H9 (cell line): ENCODE measurements at regions not wholly inside any gene's neighbourhood (a gene's known extent, or its start where the extent isn't known, plus 50 kb on each side); places are given as distances from the start of the nearest gene placed in this dataset.
A peak's percentile ranks its signal among the peaks of the same experiment; 100 is the strongest.

Experiments used
- DNase-seq: peaks from one replicate; pipeline ENCODE4 v3.0.0-alpha.2; 2017
- H2AFZ ChIP-seq: one replicate; pipeline ENCODE4 v1.6.1; 2013; ENCODE audit warnings: mild to moderate bottlenecking, low read length, control low read depth, moderate library complexity
- H2AK5ac ChIP-seq: 2 replicates; pipeline ENCODE4 v1.6.1; 2013; ENCODE audit warnings: low read length, control low read depth, mixed read lengths; ENCODE audit not compliant: insufficient read length
- H2BK120ac ChIP-seq: one replicate; pipeline ENCODE4 v1.6.1; 2013; ENCODE audit warnings: low read depth, mild to moderate bottlenecking, low read length, control low read depth, inconsistent platforms; ENCODE audit not compliant: poor library complexity, severe bottlenecking
- H2BK12ac ChIP-seq: 2 replicates; pipeline ENCODE4 v1.6.1; 2013; ENCODE audit warnings: low read length, control low read depth, mixed read lengths, low read depth; ENCODE audit not compliant: insufficient read length
- H2BK15ac ChIP-seq: 2 replicates; pipeline ENCODE4 v1.6.1; 2013; ENCODE audit warnings: low read depth, low read length, control low read depth
- H2BK20ac ChIP-seq: one replicate; pipeline ENCODE4 v1.6.1; 2013; ENCODE audit warnings: low read depth, mild to moderate bottlenecking, low read length, control low read depth, inconsistent platforms; ENCODE audit not compliant: poor library complexity, severe bottlenecking
- H2BK5ac ChIP-seq: 2 replicates; pipeline ENCODE4 v1.6.1; 2013; ENCODE audit warnings: low read length, control low read depth, mixed read lengths; ENCODE audit not compliant: insufficient read length
- H3K14ac ChIP-seq: 2 replicates; pipeline ENCODE4 v1.6.1; 2013; ENCODE audit warnings: low read length, control low read depth; ENCODE audit not compliant: insufficient read depth
- H3K18ac ChIP-seq: 2 replicates; pipeline ENCODE4 v1.6.1; 2013; ENCODE audit warnings: low read depth, mild to moderate bottlenecking, mixed read lengths, low read length, control low read depth; ENCODE audit not compliant: insufficient read length
- H3K23ac ChIP-seq: 2 replicates; pipeline ENCODE4 v1.6.1; 2013; ENCODE audit warnings: low read length, control low read depth, mixed read lengths, low read depth; ENCODE audit not compliant: insufficient read length
- H3K23me2 ChIP-seq: 2 replicates; pipeline ENCODE4 v1.6.1; 2013; ENCODE audit warnings: low read depth, mild to moderate bottlenecking, mixed read lengths, low read length, control low read depth; ENCODE audit not compliant: insufficient read length, poor library complexity, severe bottlenecking
- H3K27ac ChIP-seq: 2 replicates; pipeline ENCODE4 v1.5.1; 2013; ENCODE audit warnings: low read length, control low read depth, mixed read lengths, low read depth; ENCODE audit not compliant: insufficient read length
- H3K27me3 ChIP-seq: 2 replicates; pipeline ENCODE4 v1.6.1; 2013; ENCODE audit warnings: low read length, control low read depth, inconsistent platforms; ENCODE audit not compliant: insufficient read depth
- H3K4ac ChIP-seq: 2 replicates; pipeline ENCODE4 v1.6.1; 2013; ENCODE audit warnings: low read depth, mild to moderate bottlenecking, control low read depth, inconsistent platforms, low read length, moderate library complexity
- H3K4me1 ChIP-seq: 2 replicates; pipeline ENCODE4 v1.6.1; 2013; ENCODE audit warnings: low read length, control low read depth, inconsistent platforms; ENCODE audit not compliant: insufficient read depth
- H3K4me2 ChIP-seq: 2 replicates; pipeline ENCODE4 v1.6.1; 2013; ENCODE audit warnings: low read length, control low read depth, mixed read lengths; ENCODE audit not compliant: insufficient read length, insufficient read depth
- H3K56ac ChIP-seq: 2 replicates; pipeline ENCODE4 v1.6.1; 2013; ENCODE audit warnings: low read depth, mild to moderate bottlenecking, mixed read lengths, low read length, control low read depth; ENCODE audit not compliant: insufficient read length
- H3K79me1 ChIP-seq: 2 replicates; pipeline ENCODE4 v1.6.1; 2013; ENCODE audit warnings: low read depth, mild to moderate bottlenecking, moderate library complexity, low read length, control low read depth, inconsistent platforms; ENCODE audit not compliant: insufficient read depth, poor library complexity, severe bottlenecking
- H3K79me2 ChIP-seq: 2 replicates; pipeline ENCODE4 v1.6.1; 2013; ENCODE audit warnings: low read length, control low read depth, inconsistent platforms; ENCODE audit not compliant: insufficient read depth
- H3K9ac ChIP-seq: 2 replicates; pipeline ENCODE4 v1.6.1; 2013; ENCODE audit warnings: low read length, control low read depth, mixed read lengths; ENCODE audit not compliant: insufficient read length; ENCODE audit errors: extremely low read depth
- H3K9me3 ChIP-seq: one replicate; pipeline ENCODE4 v1.6.1; 2013; ENCODE audit warnings: low read depth, low read length, inconsistent platforms; ENCODE audit not compliant: control insufficient read depth
- H3T11ph ChIP-seq: one replicate; pipeline ENCODE4 v1.6.1; 2013; ENCODE audit warnings: mild to moderate bottlenecking, low read length, control low read depth, inconsistent platforms
- H4K20me1 ChIP-seq: one replicate; pipeline ENCODE4 v1.6.1; 2013; ENCODE audit not compliant: control insufficient read depth, insufficient read length, insufficient read depth
- H4K5ac ChIP-seq: 2 replicates; pipeline ENCODE4 v1.6.1; 2013; ENCODE audit warnings: low read depth, mild to moderate bottlenecking, mixed read lengths, low read length, control low read depth; ENCODE audit not compliant: insufficient read length
- H4K8ac ChIP-seq: replicated peaks from 2 replicates; pipeline ENCODE4 v1.6.1; 2013; ENCODE audit warnings: low read length, control low read depth, mixed read lengths, low read depth; ENCODE audit not compliant: insufficient read length
- H4K91ac ChIP-seq: 2 replicates; pipeline ENCODE4 v1.6.1; 2013; ENCODE audit warnings: low read depth, mild to moderate bottlenecking, moderate library complexity, mixed read lengths, low read length, control low read depth; ENCODE audit not compliant: insufficient read length
- H3K27ac Mint-ChIP-seq, 3 experiments: 2 replicates in 2 of 3; 3 replicates in 1 of 3; pipeline ENCODE4 v1.8.0; 2020 to 2021; ENCODE audit warnings: mixed read lengths in 3 of 3, mild to moderate bottlenecking in 1 of 3, moderate library complexity in 1 of 3
- H3K27me3 Mint-ChIP-seq: 2 replicates; pipeline ENCODE4 v1.8.0; 2021; ENCODE audit warnings: low read depth, mild to moderate bottlenecking, moderate library complexity, mixed read lengths
- H3K36me3 Mint-ChIP-seq, 3 experiments: 2 replicates in 2 of 3; 3 replicates in 1 of 3; pipeline ENCODE4 v1.8.0; 2020 to 2021; ENCODE audit warnings: low read depth in 3 of 3, mixed read lengths in 3 of 3; ENCODE audit not compliant: insufficient read depth in 1 of 3
- H3K4me1 Mint-ChIP-seq, 2 experiments: 2 replicates each; pipeline ENCODE4 v1.8.0; 2020; ENCODE audit warnings: mixed read lengths in 2 of 2
- H3K4me3 Mint-ChIP-seq, 2 experiments: 2 replicates in 1 of 2; 3 replicates in 1 of 2; pipeline ENCODE4 v1.8.0; 2020 to 2021; ENCODE audit warnings: mild to moderate bottlenecking in 2 of 2, mixed read lengths in 2 of 2, moderate library complexity in 1 of 2
- H3K9me3 Mint-ChIP-seq, 2 experiments: 2 replicates in 1 of 2; 3 replicates in 1 of 2; pipeline ENCODE4 v1.8.0; 2020; ENCODE audit warnings: mild to moderate bottlenecking in 2 of 2, mixed read lengths in 2 of 2, moderate library complexity in 1 of 2
- WGBS: extraction: QIAGEN DNeasy Blood & Tissue Kit; methylation state at CpG from one replicate; pipeline ENCODE4 v1.1.7; 2013; ENCODE audit warnings: missing lambda C conversion rate, low lambda C conversion rate, mixed read lengths; ENCODE audit not compliant: insufficient read length; ENCODE audit errors: extremely low coverage; 5-methylcytosine and 5-hydroxymethylcytosine counted together
- TF ChIP-seq, protein P1 (sequence below): fragments of 200-600 bp; sonication (generic); conservative IDR thresholded peaks from 3 replicates; pipeline ENCODE4 v1.8.0; 2021; ENCODE audit warnings: antibody characterized with exemption, mild to moderate bottlenecking

DNA sequence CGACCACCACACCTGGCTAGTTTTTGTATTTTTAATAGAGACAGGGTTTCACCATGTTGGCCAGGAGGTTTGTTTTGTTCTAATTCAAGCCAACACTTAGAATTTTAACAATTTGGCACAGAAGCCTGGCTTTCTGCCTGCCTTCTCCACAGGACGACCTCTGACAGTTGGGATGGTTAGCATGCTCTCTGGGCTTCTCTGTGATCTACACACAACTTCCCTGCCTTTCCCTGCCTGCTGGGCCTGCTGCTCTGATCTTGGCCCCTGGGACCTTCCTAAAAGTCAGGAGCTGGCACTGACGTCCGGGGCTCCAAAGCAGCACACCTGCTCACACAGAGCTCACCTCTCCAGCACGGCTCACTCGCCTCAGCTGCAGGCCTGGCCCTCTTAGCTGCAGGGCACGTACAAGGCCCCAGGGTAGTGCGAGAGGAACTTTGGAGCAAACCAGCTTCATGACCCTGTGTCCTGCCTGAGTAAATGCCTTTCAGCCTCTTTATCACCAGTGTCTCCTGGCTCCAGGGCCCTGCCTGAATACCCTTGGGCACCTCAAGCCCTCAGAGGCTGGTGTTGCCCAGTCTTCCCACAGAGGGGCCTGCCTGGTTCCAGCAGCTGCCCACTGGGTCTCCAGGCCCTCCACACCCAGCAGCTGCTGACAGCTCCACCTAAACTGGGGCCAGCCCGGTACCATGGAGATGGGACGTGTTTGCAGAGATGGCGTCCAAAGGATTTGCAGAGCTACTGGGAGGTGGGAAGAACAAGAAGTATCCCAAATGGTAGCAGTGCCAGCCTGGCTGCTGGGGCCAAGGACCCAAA lies 96.0 kb downstream of the PSMB1 start:
- H3K27me3 Mint-ChIP-seq, result peaks cover 6% of the 10 kb centered on the region
- Histone ChIP-seq H3K27me3 (no peaks in the 10 kb centered on the region), H2AFZ (no peak overlapping the region), H3K79me2 (no peaks in the 10 kb centered on the region), H3K23ac (no peak overlapping the region), H3K79me1 (no peaks in the 10 kb centered on the region), H3K4me1 (no peaks in the 10 kb centered on the region), H4K20me1 (no peaks in the 10 kb centered on the region), H4K5ac (no peak overlapping the region), H3K27ac (no peak overlapping the region), H2BK12ac (no peak overlapping the region), H2BK15ac (no peak overlapping the region), H3K23me2 (no peaks in the 10 kb centered on the region), H3K9me3 (no peaks in the 10 kb centered on the region), H3K9ac (no peak overlapping the region), H3K18ac (no peak overlapping the region), H2BK5ac (no peak overlapping the region), H4K8ac (no peak overlapping the region), H3K56ac (no peak overlapping the region), H2BK20ac (no peak overlapping the region), H3K14ac (no peak overlapping the region), H3K4ac (no peak overlapping the region), H2AK5ac (no peak overlapping the region), H4K91ac (no peak overlapping the region), H3T11ph (no peak overlapping the region), H2BK120ac (no peak overlapping the region), H3K4me2 (no peak overlapping the region)
- H3K4me3 Mint-ChIP-seq, result no peak overlapping the region
- WGBS, result no CpG with 5 or more reads among the region's 11 CpGs
- TF ChIP-seq, protein P1, sequence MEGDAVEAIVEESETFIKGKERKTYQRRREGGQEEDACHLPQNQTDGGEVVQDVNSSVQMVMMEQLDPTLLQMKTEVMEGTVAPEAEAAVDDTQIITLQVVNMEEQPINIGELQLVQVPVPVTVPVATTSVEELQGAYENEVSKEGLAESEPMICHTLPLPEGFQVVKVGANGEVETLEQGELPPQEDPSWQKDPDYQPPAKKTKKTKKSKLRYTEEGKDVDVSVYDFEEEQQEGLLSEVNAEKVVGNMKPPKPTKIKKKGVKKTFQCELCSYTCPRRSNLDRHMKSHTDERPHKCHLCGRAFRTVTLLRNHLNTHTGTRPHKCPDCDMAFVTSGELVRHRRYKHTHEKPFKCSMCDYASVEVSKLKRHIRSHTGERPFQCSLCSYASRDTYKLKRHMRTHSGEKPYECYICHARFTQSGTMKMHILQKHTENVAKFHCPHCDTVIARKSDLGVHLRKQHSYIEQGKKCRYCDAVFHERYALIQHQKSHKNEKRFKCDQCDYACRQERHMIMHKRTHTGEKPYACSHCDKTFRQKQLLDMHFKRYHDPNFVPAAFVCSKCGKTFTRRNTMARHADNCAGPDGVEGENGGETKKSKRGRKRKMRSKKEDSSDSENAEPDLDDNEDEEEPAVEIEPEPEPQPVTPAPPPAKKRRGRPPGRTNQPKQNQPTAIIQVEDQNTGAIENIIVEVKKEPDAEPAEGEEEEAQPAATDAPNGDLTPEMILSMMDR, result no peak
- no peak for DNase-seq
- H3K9me3 Mint-ChIP-seq, result no peaks in the 10 kb centered on the region
- H3K4me1 Mint-ChIP-seq, result peaks cover 7 to 13% of the 10 kb centered on the region in 2 experiments
- H3K27ac Mint-ChIP-seq, result peak overlapping the region in 1 of 3 experiments; percentile 72; a peak in 1 of 7 replicates
- H3K36me3 Mint-ChIP-seq, result no peaks in the 10 kb centered on the region
